Prostate gland (tissue), 2 donors: ENCODE measurements at regions not wholly inside any gene's neighbourhood (a gene's known extent, or its start where the extent isn't known, plus 50 kb on each side); places are given as distances from the start of the nearest gene placed in this dataset.

ENCODE experiments used
- POLR2A ChIP-seq: fragments of 450-650 bp; IDR thresholded peaks from one replicate; pipeline ENCODE4 v1.6.1; 2016; ENCODE audit warnings: antibody characterized with exemption, mild to moderate bottlenecking
- TF ChIP-seq, protein P1 (sequence below), 4 experiments: fragments of 200-600 bp in 2 of 4; fragments of 450-650 bp in 2 of 4; sonication (generic) in 2 of 4; IDR thresholded peaks; 1 replicate in 3 of 4; 2 replicates in 1 of 4; pipeline ENCODE4 v1.5.1; 2016 to 2019; ENCODE audit warnings: antibody characterized with exemption in 4 of 4, mild to moderate bottlenecking in 2 of 4, moderate library complexity in 2 of 4

DNA sequence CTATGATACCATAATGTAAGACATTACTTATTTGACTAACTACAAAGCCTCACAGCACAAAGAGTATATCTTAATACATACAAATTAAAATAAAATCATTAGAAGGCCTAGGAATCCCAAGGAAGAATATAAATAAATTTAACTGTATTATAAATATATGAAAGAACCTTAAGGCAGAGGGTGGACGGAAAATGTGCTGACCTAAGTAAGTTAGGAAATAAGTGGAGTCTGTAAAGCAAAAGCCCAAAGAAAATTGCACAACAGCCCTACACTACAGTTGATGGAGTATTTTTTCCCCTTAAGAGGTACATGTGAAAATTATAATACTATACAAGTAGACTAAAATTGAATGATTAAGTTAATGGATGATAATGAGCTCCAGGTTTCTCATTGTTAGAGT lies 710.1 kb downstream of the NR4A2 start:
- TF ChIP-seq, protein P1, sequence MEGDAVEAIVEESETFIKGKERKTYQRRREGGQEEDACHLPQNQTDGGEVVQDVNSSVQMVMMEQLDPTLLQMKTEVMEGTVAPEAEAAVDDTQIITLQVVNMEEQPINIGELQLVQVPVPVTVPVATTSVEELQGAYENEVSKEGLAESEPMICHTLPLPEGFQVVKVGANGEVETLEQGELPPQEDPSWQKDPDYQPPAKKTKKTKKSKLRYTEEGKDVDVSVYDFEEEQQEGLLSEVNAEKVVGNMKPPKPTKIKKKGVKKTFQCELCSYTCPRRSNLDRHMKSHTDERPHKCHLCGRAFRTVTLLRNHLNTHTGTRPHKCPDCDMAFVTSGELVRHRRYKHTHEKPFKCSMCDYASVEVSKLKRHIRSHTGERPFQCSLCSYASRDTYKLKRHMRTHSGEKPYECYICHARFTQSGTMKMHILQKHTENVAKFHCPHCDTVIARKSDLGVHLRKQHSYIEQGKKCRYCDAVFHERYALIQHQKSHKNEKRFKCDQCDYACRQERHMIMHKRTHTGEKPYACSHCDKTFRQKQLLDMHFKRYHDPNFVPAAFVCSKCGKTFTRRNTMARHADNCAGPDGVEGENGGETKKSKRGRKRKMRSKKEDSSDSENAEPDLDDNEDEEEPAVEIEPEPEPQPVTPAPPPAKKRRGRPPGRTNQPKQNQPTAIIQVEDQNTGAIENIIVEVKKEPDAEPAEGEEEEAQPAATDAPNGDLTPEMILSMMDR (IDR thresholded peaks at IDR 0.05) = no peak
- no peak for TF ChIP-seq POLR2A
